Activated CD4-positive, alpha-beta T cell treated with anti-CD3 and anti-CD28 coated beads, Interleukin-2, amount 50 U/mL, for 24 hours (primary cell): ENCODE measurements at regions not wholly inside any gene's neighbourhood (a gene's known extent, or its start where the extent isn't known, plus 50 kb on each side); places are given as distances from the start of the nearest gene placed in this dataset.
"Not testable (repeated sequence)": the region's sequence is repeated elsewhere in the genome, so short reads cannot be mapped to it uniquely, and the experiment has no call there.

Experiments used
- DNase-seq, 2 donors: peaks; one replicate each; pipeline ENCODE4 v3.0.0-alpha.2; 2020; ENCODE audit warnings: low read depth in 1 of 2, low spot score in 1 of 2

DNA sequence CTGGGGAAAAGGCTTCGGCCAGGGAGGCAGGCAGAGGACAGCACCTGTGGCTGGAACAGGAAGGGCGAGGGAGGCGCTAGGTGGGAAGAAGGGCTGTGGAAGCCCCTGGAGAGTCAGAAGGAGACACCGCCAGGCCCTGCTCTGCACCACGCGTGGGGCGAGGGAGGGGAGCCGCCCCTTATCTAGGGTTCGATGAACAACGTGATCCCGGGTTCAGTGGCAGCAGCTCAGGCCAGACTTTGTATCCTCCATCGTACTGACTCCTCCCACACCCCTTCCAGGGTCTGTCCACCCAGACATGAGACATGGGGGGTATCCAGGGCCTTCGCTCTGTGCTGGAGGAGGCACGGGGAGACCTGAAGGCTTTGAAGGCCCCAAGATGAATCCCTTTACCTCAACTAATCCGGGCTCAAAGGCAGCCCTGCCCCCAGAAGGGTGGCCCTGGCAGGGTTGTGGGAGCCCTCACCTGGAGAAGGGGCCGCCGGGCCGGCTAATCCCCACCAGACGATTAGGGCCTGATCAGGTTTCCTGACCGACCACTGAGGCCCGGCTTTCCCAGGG lies 110.8 kb downstream of the PDGFA start:
- DNase-seq: no peak

DNA sequence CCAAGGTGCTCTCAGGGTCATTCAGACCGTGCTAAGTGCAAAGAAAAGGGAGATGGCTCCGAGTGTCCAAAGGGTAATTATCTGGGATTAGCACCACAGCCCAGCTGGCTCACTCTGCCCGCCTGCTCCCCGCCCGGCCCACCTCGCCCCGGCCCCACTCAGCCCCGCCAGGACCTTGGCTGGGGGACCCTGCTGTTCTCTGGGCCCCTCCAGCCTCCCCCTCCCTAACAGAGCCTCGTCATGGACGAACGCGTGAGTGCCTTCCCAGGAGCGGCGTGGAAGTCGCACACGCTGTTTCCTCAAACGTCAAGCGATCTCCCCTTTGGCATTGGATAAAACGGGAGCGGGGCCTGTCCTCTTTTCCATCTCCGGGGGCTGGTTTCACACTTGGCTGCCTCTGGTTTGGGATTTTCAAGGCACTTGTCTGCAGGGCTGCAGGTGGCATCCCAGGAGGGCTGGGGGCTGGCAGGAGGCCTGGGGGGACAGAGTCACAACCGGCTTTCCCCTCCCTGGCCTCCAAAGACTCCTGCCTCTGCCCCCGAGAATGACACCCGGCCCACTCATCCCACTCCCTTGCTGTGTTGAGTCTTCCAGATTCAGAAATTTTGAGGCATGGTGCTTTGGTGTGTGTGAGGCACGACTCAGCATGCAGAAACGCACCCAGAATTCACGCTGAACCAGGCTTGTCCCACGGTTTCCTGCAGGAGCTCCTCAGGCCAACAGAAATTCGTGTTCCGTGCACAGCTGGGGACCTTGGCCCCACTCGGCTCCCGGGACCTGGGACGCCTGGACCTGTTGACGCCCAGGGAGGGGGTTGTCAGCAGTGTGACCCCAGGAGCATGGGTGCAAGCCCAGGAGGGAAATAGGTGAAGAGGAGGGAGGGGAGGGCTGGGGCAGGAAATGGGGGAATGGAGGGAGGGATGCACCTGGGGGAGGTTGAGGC lies 110.0 kb downstream of the PDGFA start:
- no peak for DNase-seq

DNA sequence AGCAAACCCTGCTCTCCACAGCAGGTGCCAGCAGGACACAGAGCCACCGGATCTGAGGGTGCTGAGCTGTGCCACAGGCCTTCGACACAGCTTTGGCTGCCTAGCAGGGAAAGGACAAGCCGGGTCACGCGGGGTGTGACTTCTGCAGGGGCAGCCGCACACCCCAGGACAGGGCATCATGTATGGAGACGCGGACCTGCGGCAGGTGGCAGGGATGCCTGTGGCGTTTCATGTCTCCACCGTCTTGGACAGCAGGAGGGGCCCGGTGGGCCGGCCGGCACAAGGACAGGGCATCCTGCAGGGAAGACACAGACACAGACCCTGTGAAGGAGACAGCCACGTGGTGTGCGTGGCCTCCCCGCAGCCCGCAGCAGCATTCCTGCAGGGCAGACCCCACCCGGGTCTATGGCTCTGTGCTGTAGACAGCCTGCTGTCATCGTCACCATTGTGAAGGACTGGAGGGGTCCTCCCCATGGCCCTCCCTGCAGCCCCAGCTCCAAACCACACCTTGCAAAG lies 109.2 kb downstream of the PDGFA start:
- DNase-seq: no peak

DNA sequence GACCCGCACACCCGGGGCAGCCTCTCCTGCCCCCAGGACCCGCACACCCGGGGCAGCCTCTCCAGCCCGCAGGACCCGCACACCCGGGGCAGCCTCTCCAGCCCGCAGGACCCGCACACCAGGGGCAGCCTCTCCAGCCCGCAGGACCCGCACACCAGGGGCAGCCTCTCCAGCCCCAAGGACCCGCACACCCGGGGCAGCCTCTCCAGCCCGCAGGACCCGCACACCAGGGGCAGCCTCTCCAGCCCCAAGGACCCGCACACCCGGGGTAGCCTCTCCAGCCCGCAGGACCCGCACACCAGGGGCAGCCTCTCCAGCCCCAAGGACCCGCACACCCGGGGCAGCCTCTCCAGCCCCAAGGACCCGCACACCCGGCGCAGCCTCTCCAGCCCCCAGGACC lies 108.5 kb downstream of the PDGFA start:
- not testable (repeated sequence) for DNase-seq

DNA sequence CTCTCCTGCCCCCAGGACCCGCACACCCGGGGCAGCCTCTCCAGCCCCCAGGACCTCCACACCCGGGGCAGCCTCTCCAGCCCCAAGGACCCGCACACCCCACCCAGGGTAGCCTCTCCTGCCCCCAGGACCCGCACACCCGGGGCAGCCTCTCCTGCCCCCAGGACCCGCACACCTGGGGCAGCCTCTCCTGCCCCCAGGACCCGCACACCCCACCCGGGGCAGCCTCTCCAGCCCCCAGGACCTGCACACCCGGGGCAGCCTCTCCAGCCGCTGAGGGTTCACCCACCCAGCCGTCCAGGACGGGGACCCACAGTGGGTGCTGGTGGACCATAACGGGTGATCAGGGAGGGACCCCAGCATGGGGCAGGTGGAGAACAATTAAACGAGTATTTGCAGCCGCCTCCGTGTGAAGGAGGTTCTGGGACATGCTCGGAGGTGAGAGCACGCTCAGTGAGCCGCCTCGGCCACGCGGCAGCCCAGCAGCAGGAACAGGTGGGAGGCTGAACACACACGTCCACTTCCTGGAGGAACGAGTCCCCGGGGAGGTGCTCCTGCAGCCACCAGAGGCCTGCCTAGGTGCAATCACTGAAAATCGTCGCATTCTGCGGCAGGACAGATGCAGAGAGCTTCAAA lies 107.9 kb downstream of the PDGFA start:
- DNase-seq: no peak

DNA sequence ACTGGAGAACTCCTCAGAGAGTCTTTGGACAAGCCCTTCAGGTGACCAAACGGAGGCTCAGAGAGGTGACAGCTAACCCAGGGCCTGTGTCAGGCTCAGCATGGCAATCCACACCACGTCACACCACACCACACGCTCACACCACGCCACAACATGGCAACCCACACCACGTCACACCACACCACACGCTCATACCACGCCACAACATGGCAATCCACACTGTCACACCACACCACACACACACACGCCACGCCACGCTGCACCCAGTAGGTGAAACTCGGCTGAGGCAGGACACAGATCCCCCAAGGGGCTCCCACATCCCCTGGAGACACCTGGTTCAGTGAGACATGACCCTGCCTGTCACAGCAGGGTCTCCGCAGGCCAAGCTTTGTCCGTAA lies 107.3 kb downstream of the PDGFA start:
- DNase-seq: no peak

DNA sequence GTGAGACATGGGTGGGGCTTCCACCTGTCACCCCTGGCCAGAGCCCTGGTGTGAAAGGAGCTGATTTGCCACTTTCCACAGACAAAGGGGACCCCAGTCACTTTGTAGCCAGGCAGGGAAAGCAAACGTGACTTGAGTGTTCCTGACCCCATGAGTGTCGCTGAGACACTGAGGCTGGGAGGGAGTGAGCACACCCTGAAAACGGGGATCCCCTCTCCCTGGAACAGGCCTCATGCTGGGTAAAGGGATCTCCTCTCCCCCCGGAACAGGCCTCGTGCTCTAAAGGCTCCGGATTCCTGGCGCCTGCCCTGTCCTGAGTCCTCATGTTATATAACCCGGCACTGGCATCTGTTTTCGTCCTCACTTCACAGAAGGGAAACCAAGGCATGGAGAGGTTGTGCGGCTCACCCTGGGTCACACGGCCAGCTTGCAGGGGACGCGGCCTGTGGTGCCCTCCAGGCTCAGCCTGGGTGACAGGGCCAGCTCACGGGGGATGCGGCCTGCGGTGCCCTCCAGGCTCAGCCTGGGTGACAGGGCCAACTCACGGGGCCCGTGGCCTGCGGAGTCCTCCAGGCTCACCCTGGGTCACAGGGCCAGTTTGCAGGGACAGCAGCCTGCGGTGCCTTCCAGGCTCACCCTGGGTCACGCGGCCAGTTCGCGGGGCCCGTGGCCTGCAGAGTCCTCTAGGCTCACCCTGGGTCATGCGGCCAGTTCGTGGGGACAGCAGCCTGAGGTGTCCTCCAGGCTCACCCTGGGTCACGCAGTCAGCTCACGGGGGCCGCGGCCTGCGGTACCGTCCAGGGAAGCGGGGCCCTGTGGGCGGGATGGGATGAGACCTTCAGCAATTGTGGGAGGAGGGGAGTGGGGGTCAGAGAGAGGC lies 104.7 kb downstream of the PDGFA start:
- no peak for DNase-seq

DNA sequence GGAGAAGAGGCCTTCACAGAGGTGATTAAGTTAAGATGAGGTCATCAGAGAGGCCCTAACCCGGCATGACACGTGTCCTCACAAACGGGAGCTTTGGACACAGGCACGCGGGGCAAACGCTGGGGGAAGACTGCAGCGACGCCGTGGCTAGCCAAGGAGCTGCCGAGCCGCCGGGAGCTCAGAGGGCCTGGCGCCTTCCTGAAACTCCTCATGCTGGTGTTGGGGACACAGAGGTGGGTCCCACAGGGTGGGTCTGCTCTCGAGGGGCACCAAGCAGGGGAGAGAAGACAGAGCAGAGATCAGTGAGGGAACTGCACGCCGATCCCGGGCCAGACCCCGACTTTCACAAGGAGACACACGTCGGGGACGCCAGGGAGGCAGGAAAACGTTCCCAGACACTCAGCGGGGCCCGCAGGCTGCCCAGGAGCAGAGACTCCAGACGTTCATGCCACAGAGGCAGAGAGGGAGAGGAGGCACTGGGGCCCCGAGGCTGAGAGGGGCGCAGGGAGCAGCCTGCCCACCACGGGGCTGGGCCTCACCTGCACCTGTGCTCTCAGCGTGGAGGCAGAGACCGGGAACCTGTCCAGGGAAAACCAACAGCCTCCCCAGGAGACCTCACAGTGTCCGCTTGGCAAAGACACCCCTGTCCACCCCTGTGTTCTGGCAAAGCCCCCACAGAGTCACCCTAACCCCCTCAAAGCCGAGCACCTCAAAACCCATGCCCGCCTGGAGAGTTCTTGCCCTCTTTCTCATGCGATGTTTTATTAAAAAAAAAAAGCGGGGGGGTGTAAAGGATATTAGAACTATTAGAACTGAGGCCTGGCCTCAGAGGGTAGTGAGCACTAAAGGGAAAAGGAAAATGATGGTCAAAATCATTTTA lies 103.8 kb downstream of the PDGFA start:
- DNase-seq: no peak

DNA sequence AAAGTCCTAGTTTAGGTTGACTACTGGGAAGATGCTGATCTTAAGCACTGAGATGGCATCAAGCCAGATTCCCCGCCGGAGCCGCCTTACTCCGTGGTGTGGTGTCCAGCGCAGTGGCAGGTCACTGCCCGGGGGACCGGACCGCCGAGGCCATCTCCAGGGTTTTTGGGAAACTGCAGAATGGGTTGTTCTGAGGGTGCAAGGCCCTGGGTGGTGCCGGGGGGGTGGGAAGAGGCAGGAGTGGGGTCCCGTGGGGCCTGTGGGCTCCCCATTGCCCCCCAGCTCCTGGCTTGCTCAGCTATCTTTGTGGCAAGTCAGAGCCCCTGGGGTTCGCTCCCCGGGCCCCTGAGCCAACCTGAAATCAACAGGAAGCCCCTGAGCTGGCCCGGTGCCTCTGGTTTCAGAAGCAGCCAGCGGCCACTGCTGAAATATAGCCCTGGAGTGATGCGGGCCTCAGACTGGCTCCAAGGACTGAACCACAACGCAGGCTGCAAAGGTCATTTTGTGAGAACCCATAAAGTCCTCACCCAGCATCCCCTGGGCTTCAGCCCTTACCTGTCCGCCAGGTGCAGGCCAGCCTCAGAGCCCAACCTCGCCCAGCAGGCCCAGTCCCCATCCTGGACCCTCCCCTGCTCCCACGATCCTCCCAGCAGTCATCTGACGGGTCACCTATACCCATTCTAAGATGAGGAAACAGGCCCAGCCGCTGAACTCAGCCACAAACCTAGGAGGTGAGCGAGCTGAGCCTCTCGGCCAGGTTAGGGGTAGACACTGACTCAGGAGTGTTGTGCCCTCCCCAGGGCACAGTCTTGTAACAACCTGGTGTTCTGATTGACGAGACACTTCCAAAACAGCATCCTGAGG lies 102.7 kb downstream of the PDGFA start:
- DNase-seq: no peak

DNA sequence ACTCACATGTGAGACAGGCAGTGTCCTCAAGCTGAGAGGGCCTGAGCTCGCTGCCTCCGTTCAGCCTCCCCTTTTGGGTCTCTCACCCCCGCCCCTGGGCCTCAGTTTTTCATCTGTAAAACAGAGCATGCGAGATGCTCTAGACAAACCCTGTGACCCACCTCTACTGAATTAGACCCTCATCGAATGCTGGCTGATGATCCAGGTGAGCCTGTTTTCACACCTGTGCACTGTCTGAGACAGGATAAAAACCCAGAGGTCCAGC lies 102.1 kb downstream of the PDGFA start:
- DNase-seq: no peak

DNA sequence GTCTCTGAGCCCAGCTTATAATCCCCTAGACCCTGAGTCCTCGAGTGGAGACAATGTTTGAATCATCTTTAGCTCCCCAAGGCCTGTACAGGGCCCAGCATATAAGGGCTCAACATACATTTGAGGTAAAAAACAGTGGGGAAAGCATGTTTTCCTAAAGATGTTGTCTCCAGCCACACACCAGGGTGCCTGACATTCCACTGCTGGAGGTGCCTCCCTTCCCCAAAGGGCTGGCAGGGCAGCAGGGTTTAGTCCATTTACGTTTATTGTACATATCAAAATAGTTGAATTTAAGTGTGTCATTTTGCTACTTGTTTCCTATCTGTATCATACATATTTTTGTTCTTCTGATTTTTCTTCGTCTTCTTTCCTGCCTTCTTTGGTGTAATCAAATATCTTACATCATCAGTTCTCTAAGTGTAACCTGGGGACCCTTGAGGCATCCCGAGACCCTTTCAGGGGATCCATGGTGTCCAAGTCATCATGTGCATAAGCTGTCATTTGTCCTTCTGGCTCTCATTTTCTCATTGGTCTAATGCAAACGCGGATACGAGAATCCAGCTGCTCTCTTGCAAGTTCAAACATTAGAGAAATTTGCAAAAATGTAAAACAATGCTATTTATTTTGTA lies 101.6 kb downstream of the PDGFA start:
- DNase-seq: no peak

DNA sequence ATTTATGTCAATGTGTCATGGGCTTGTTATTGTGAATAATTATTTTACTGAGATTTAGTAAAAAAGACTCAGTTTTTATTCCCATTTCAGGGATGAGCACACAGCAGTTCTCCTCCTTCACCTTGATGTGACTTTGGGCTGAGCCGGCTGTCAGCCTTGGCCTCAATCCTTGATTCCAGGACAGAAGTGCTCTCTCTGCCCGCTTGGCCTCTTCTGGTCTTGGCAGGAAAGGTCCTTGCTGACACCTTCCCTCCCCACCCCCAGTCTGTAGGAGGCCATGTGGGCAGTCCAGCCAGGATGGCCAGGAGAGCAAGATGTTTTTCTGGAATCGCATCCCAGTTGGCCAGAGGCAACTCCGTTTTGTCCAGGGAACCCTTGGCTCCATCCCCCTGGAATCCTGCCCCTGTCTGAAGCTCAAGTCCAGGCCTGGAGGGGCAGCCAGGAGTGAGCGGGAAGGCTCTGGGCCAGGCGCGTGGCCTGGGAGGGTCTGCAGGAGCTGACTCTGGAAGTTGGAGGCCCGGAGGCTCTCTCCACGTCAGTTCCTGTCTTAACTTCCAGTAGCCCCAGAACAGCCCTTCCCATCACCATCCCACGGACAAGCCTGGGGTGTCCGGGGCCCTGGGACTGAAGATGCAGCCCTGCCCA lies 100.9 kb downstream of the PDGFA start:
- no peak for DNase-seq

DNA sequence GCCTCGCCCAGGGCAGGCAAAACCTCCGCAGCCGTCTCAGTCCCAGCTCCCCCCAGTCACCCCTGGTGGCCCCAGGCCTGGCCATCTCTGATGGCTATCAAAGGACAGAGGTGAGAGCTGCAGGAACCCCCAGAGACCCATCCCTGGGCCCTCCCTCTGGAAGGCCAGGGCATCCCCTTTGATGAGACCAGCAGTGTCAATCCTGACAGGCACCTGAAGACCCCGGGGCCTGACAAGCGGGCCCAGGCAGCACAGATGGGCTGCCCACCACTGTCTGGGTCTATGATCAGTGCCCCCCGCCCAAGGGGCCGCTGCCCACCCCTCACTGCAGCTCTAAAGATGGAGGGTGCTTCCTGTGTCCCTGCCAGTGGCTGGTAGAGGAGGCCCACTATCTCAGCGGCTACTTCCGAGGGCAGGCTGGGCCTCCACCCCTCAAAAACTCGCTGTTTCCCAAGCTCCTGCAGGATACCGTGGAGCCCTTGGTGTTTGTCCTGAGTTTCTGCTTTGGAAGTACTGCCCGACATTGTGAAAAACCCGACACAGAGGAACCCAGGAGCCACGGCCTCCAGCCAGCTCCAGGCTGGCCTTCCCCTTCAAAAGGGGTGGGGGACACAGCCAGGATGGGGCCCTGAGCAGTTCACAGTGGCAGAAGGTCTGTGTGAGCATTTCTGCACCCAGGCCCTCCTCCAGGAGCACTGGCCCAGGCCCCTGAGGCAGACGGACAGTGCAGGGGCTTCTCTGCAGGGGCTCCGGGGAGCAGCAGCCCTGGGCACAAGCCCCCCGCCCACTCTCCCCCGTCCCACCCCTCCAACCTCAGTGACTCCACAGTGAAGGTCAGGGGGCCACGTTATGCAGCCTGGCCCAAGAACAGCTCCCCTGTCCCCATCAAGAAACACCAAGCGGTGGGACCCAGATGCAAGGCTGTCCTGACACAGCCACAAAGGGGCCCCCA lies 99.2 kb downstream of the PDGFA start:
- DNase-seq: no peak

DNA sequence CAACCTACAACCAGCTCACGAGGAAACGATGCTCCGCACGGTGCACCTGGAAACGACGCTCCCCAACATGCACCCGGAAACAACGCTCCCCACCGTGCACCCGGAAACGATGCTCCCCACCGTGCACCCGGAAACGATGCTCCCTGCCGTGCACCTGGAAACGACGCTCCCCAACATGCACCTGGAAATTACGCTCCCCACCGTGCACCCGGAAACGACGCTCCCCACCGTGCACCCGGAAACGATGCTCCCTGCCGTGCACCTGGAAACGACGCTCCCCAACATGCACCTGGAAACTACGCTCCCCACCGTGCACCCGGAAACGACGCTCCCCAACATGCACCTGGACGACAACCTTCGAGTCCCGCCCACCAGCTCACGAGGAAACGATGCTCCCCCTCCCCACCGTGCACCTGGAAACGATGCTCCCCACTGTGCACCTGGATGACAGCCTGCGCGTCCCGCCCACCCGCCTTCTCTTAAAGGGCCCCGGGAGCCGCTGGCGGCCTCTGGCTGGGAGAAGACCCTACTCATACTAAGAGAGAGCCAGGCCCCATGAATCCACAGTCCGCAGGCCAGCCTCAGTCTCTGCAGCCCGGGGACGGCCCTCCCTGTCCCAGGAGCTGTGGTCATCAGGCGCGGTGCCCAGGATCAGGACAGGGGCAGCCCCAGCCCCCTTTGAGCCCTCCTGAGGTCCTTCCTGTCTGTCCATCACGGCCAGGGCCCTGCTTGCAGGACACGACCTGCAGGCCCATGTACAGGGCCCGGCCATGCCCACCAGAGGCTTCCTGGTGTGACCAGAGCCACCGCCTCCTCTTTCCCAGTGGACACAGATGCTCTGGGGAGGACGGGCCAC lies 98.3 kb downstream of the PDGFA start:
- no peak for DNase-seq

DNA sequence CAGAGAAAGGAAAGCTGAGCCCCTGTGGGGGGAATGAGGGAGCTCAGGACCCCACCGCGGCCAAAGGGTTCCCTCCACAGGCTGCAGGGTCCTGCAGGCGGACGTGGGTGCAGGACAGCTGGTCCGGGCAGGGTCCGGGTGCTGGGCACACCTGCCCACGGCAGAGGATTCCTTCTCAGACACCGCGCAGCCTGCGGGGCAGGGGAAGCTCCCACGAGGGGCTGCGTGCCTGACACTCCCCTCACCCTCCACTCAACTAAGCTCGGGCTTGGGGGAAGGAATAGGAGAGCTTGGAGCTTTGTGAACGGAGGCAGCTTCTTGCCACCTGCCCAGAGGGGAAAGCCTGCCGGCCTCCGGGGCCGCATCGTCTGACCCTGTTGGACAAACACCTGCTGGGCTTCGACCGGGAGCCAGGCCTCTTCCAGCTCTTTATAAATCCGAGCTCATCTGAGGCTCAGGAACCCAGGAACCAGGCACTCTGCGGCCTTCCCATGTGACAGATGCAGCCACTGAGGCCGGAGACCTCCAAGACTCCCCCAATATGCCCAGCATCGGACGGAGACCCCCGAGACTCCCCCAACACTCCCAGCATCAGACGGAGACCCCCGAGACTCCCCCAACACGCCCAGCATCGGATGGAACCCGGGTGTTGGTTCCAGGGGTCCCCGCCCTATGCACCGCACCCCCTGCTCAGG lies 97.3 kb downstream of the PDGFA start:
- no peak for DNase-seq

DNA sequence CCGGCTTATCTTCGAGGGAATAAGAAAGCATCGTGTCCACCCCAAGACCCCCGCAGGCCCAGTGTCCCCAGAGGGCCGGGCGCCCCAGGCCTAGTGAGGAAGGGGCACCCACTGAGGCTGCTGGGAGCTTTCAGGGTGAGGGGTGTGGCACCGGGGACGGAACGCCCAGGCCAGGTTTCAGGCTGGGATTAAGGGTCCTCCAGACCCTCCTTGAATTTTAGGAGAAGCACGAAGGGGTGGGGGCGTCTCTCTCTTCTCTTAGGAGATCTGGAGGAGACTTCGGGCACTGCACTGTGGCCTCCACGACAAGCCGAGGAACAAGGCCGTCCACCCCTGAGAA lies 96.8 kb downstream of the PDGFA start:
- DNase-seq: no peak
